ENCODE measurements at regions not wholly inside any gene's neighbourhood (a gene's known extent, or its start where the extent isn't known, plus 50 kb on each side); places are given as distances from the start of the nearest gene placed in this dataset.

DNA sequence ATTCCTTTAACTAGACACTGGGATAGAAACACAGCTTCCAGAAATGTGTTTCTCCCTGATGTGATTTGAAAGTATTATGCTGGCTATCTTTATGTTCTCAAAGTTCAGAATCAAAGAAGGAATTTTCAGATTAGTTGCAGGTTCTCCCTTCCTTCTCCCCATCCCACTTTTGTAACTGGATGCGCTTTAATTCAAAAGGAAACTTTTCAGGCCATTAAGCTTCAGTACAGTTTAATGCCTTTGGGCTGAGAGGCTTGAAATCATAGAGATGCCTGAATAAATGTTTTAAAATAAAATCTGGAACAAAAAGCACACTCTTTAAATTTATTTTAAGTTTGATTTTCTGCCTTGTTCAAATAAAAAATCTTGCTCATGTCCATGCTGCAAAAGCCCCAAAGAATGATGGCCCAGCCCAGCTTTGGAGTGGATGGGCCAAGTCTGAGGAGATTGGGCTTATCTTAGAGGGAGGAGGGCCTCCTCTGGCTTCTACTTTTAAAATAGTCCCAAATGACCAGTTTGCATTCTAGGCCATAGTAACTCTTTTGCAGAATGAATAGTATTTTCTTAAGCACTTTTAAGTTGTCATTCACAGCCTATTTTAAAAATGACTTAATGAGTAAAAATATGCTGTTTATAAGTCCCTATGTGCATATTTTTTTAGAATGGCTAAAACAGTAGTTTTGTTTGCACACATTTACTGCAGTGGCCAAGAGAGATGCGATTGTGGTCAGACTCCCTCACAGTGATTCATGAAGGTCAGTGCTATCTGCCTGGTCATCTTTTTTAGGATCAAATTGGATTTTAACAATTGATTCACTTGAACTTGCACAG, 129.2 kb downstream of the MTX2 start:
- no peaks in the 10 kb centered on the region for H3K36me3 ChIP-seq (ENCODE audit: low read depth, low read length)
- H3K9ac ChIP-seq (ENCODE audit: low read length): no peak overlapping the region
- no peak overlapping the region for H3K4me3 ChIP-seq (ENCODE audit: low read length)
- H3K9me3 ChIP-seq (ENCODE audit: low read length): no peaks in the 10 kb centered on the region
- peaks cover 24% of the 10 kb centered on the region for H3K4me1 ChIP-seq (ENCODE audit: insufficient read depth, low read length)
- H3F3A ChIP-seq (ENCODE audit: low read length, unreplicated experiment): no peaks in the 10 kb centered on the region
- peak; percentile 59 for DNase-seq
- BruUV-seq (replicated peaks): no TSS peak
- no peak overlapping the region for H3K27ac ChIP-seq (ENCODE audit: low read length)
- CTCF ChIA-PET: no interaction called here
- H3K9me2 ChIP-seq (replicated peaks; ENCODE audit: low read length): no peaks in the 10 kb centered on the region
- ATAC-seq: peak; percentile 75
- no peaks in the 10 kb centered on the region for H3K27me3 ChIP-seq (ENCODE audit: low read length)
- H3K79me2 ChIP-seq (ENCODE audit: low read length): no peaks in the 10 kb centered on the region
- POLR2A ChIA-PET (ENCODE audit: unreplicated experiment): no interaction called here
- H3K4me2 ChIP-seq (ENCODE audit: low read length): 0 out of 2 replicates have a peak overlapping the region, but pooled peaks have one; percentile 13
- no peaks in the 10 kb centered on the region for H4K20me1 ChIP-seq (ENCODE audit: low read length)
- intact Hi-C loops (cut with micrococcal nuclease): no loop called here
- no peak overlapping the region for H2AFZ ChIP-seq (ENCODE audit: low read length)
- TF ChIP-seq, protein P1, sequence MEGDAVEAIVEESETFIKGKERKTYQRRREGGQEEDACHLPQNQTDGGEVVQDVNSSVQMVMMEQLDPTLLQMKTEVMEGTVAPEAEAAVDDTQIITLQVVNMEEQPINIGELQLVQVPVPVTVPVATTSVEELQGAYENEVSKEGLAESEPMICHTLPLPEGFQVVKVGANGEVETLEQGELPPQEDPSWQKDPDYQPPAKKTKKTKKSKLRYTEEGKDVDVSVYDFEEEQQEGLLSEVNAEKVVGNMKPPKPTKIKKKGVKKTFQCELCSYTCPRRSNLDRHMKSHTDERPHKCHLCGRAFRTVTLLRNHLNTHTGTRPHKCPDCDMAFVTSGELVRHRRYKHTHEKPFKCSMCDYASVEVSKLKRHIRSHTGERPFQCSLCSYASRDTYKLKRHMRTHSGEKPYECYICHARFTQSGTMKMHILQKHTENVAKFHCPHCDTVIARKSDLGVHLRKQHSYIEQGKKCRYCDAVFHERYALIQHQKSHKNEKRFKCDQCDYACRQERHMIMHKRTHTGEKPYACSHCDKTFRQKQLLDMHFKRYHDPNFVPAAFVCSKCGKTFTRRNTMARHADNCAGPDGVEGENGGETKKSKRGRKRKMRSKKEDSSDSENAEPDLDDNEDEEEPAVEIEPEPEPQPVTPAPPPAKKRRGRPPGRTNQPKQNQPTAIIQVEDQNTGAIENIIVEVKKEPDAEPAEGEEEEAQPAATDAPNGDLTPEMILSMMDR (conservative IDR thresholded peaks at IDR 0.05; ENCODE audit: low read depth, low read length): no peak
- no peak for TF ChIP-seq EZH2 (IDR thresholded peaks at IDR 0.05; ENCODE audit: low read length, unreplicated experiment)
- TF ChIP-seq EZH2phosphoT487 (IDR thresholded peaks at IDR 0.05; ENCODE audit: borderline replicate concordance, low read length): no peak

- ChIA-PET POLR2A (ENCODE audit: unreplicated experiment) (no interaction called here), CTCF (no interaction called here)
- no peaks in the 10 kb centered on the region for H3K36me3 ChIP-seq (ENCODE audit: low read depth, low read length)
- DNase-seq (no peak), ATAC-seq (peak; percentile 25)
- TF ChIP-seq EZH2phosphoT487 (IDR thresholded peaks at IDR 0.05; ENCODE audit: borderline replicate concordance, low read length): no peak
- TF ChIP-seq EZH2 (IDR thresholded peaks at IDR 0.05; ENCODE audit: low read length, unreplicated experiment): no peak
- TF ChIP-seq, protein P1 (conservative IDR thresholded peaks at IDR 0.05; ENCODE audit: low read depth, low read length): no peak
- 0 out of 2 replicates have a peak overlapping the region, but pooled peaks have one; percentile 13 for H3K4me2 ChIP-seq (ENCODE audit: low read length)
- H3K27me3 ChIP-seq (ENCODE audit: low read length): no peaks in the 10 kb centered on the region
- H3K79me2 ChIP-seq (ENCODE audit: low read length): no peaks in the 10 kb centered on the region
- no peak overlapping the region for H3K27ac ChIP-seq (ENCODE audit: low read length)
- no peaks in the 10 kb centered on the region for H3K9me2 ChIP-seq (replicated peaks; ENCODE audit: low read length)
- no peak overlapping the region for H2AFZ ChIP-seq (ENCODE audit: low read length)
- no peak overlapping the region for H3K4me3 ChIP-seq (ENCODE audit: low read length)
- peaks cover 24% of the 10 kb centered on the region for H3K4me1 ChIP-seq (ENCODE audit: insufficient read depth, low read length)
- intact Hi-C loops (cut with micrococcal nuclease): no loop called here
- H3K9ac ChIP-seq (ENCODE audit: low read length): no peak overlapping the region
- H3K9me3 ChIP-seq (ENCODE audit: low read length): no peaks in the 10 kb centered on the region
- no TSS peak for BruUV-seq (replicated peaks)
- no peaks in the 10 kb centered on the region for H3F3A ChIP-seq (ENCODE audit: low read length, unreplicated experiment)
- no peaks in the 10 kb centered on the region for H4K20me1 ChIP-seq (ENCODE audit: low read length)
Measured at GRCh38 chr2:176399074-176399598, 129.9 kb downstream of the MTX2 start.

DNA sequence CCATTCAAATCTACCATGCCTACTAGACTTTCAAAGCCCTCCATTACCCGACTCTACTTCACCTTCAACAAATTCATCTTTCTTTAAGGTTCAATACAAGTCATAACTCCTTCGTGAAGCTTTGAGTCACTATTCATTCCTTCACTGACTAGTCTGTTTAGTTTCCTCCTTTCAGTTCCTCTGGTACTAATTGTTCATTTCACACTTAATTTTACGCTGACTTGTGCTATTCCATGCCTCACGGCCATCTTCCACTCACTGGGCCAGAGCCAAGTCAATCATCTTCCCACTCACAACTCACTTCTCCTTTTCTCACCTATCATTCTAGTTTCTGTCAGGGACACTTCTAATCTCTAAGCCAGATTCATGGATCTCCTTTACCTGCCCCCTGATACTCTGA, 136.2 kb downstream of the MTX2 start:
- no peak overlapping the region for H3K4me3 ChIP-seq (ENCODE audit: low read length)
- no peak for TF ChIP-seq EZH2 (IDR thresholded peaks at IDR 0.05; ENCODE audit: low read length, unreplicated experiment)
- TF ChIP-seq EZH2phosphoT487 (IDR thresholded peaks at IDR 0.05; ENCODE audit: borderline replicate concordance, low read length): no peak
- TF ChIP-seq, protein P1 (conservative IDR thresholded peaks at IDR 0.05; ENCODE audit: low read depth, low read length): no peak
- H3K4me1 ChIP-seq (ENCODE audit: insufficient read depth, low read length): no peaks in the 10 kb centered on the region
- H3K9ac ChIP-seq (ENCODE audit: low read length): no peak overlapping the region
- no peaks in the 10 kb centered on the region for H3K9me3 ChIP-seq (ENCODE audit: low read length)
- H3K9me2 ChIP-seq (replicated peaks; ENCODE audit: low read length): no peaks in the 10 kb centered on the region
- ATAC-seq (no peak), DNase-seq (no peak)
- no peak overlapping the region for H3K4me2 ChIP-seq (ENCODE audit: low read length)
- H2AFZ ChIP-seq (ENCODE audit: low read length): no peak overlapping the region
- H3K36me3 ChIP-seq (ENCODE audit: low read depth, low read length): no peaks in the 10 kb centered on the region
- intact Hi-C loops (cut with micrococcal nuclease): no loop called here
- H3K27ac ChIP-seq (ENCODE audit: low read length): no peak overlapping the region
- POLR2A ChIA-PET (ENCODE audit: unreplicated experiment): no interaction called here
- CTCF ChIA-PET: no interaction called here
- H3K27me3 ChIP-seq (ENCODE audit: low read length): no peaks in the 10 kb centered on the region
- no peaks in the 10 kb centered on the region for H3F3A ChIP-seq (ENCODE audit: low read length, unreplicated experiment)
- H4K20me1 ChIP-seq (ENCODE audit: low read length): no peaks in the 10 kb centered on the region
- H3K79me2 ChIP-seq (ENCODE audit: low read length): no peaks in the 10 kb centered on the region
- BruUV-seq (replicated peaks): no TSS peak
